ENCODE measurements at regions not wholly inside any gene's neighbourhood (a gene's known extent, or its start where the extent isn't known, plus 50 kb on each side); places are given as distances from the start of the nearest gene placed in this dataset.

DNA sequence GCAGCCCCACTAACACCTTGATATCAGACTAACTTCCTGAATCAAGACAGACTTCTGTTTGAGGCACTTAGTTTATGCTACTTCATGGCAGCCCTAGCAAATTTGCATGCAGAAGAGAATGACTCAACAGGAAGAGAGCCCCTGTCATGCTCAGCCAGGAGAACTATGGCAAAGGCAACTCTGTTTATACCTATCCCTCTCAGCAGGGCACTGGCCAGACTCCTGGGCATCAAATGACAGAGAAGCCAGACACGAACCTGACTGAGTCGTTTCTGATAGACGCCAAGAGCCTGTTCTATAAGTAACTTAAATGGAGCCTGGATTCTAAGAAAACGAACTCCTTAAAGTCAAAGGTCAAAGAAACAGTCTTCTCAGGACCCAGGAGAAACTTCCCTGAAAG, 50.9 kb upstream of the UNC5B start:
- DNase-seq, result no peak
